Sigmoid colon (tissue), 4 donors: ENCODE measurements at regions not wholly inside any gene's neighbourhood (a gene's known extent, or its start where the extent isn't known, plus 50 kb on each side); places are given as distances from the start of the nearest gene placed in this dataset.

Source experiments
- CTCF ChIP-seq, 4 experiments: fragments of 450-650 bp in 3 of 4; fragments of 200-600 bp in 1 of 4; IDR thresholded peaks; one replicate each; pipeline ENCODE4 v1.5.1; 2016 to 2019; ENCODE audit warnings: antibody characterized with exemption in 4 of 4, mild to moderate bottlenecking in 3 of 4, moderate library complexity in 2 of 4
- EP300 ChIP-seq, 4 donors: sonication (generic); formaldehyde crosslinking; IDR thresholded peaks; one replicate each; pipeline ENCODE4 v1.6.1; 2017; ENCODE audit warnings: antibody characterized with exemption in 4 of 4

GRCh38 chr12:75756771-75757170 is 245.4 kb upstream of the KRR1 start:
- no peak for TF ChIP-seq CTCF (IDR thresholded peaks at IDR 0.05)
- no peak for TF ChIP-seq EP300 (IDR thresholded peaks at IDR 0.05)
